H1 (cell line): ENCODE measurements at regions not wholly inside any gene's neighbourhood (a gene's known extent, or its start where the extent isn't known, plus 50 kb on each side); places are given as distances from the start of the nearest gene placed in this dataset.

Experiments
- CTCF ChIA-PET: fragments of 300-600 bp; sonication (Branson Sonifier 250); formaldehyde crosslinking; loops from one replicate; lab custom pipeline; 2021; ENCODE audit not compliant: partially characterized antibody; lab: Charles Lee
- POLR2A ChIA-PET: fragments of 300-600 bp; sonication (Branson Sonifier 250); formaldehyde crosslinking; loops from one replicate; lab custom pipeline; 2021; ENCODE audit warnings: inconsistent platforms; ENCODE audit not compliant: partially characterized antibody; lab: Charles Lee
- DNase-seq, 2 experiments: peaks; one replicate each; pipeline versions ENCODE4 v3.0.0 to v3.0.0-alpha.2; 2010 to 2022; ENCODE audit warnings: low spot score in 2 of 2, low read depth in 1 of 2, mixed read lengths in 1 of 2
- FAIRE-seq: peaks from 2 replicates; lab custom pipeline; 2011; peaks lifted over from hg19 to GRCh38; lab: Jason Lieb, UNC
- H2AFZ ChIP-seq: 2 replicates; pipeline ENCODE4 v1.8.1; 2012; ENCODE audit warnings: low read length, inconsistent platforms
- H2AK5ac ChIP-seq: 2 replicates; pipeline ENCODE4 v1.6.1; 2013; ENCODE audit warnings: low read depth, low read length
- H2BK120ac ChIP-seq: replicated peaks from 2 replicates; pipeline ENCODE3; 2013; ENCODE audit warnings: low read depth, low read length, inconsistent platforms
- H2BK12ac ChIP-seq: 2 replicates; pipeline ENCODE4 v1.6.1; 2013; ENCODE audit warnings: low read depth, low read length
- H2BK15ac ChIP-seq: 2 replicates; pipeline ENCODE4 v1.6.1; 2013; ENCODE audit warnings: low read length
- H2BK20ac ChIP-seq: 2 replicates; pipeline ENCODE4 v1.6.1; 2013; ENCODE audit warnings: low read length
- H2BK5ac ChIP-seq: 2 replicates; pipeline ENCODE4 v1.6.1; 2013; ENCODE audit warnings: low read depth, low read length
- H3K14ac ChIP-seq: 2 replicates; pipeline ENCODE4 v1.6.1; 2013; ENCODE audit warnings: inconsistent platforms; ENCODE audit not compliant: insufficient read length
- H3K18ac ChIP-seq: 2 replicates; pipeline ENCODE4 v1.6.1; 2013; ENCODE audit warnings: low read length; ENCODE audit errors: extremely low read depth
- H3K23ac ChIP-seq: 2 replicates; pipeline ENCODE4 v1.6.1; 2013; ENCODE audit warnings: inconsistent platforms; ENCODE audit not compliant: insufficient read length
- H3K23me2 ChIP-seq: 2 replicates; pipeline ENCODE4 v1.6.1; 2013; ENCODE audit warnings: low read depth, low read length
- H3K27ac ChIP-seq: 2 replicates; pipeline ENCODE4 v1.6.1; 2011; ENCODE audit warnings: low read depth, low read length, inconsistent platforms
- H3K27me3 ChIP-seq, 4 experiments: replicated peaks in 1 of 4; 1 replicate in 1 of 4; 2 replicates in 3 of 4; pipeline versions ENCODE4 v1.6.1 to v1.8.1; 2011 to 2013; ENCODE audit warnings: low read length in 3 of 4, mild to moderate bottlenecking in 3 of 4, inconsistent platforms in 2 of 4, mixed read lengths in 2 of 4, moderate library complexity in 1 of 4; ENCODE audit not compliant: control insufficient read depth in 3 of 4, insufficient read depth in 3 of 4; ENCODE audit errors: extremely low read depth in 1 of 4
- H3K36me3 ChIP-seq, 4 experiments: 2 replicates each; pipeline versions ENCODE4 v1.6.1 to v1.8.1; 2011 to 2013; ENCODE audit warnings: mild to moderate bottlenecking in 4 of 4, low read length in 3 of 4, moderate library complexity in 2 of 4, control low read depth in 1 of 4, inconsistent platforms in 1 of 4; ENCODE audit not compliant: insufficient read depth in 4 of 4, control insufficient read depth in 2 of 4
- H3K4ac ChIP-seq: replicated peaks from 2 replicates; pipeline ENCODE3; 2013; ENCODE audit warnings: low read length, low read depth, mixed read lengths, inconsistent platforms; ENCODE audit not compliant: insufficient read length
- H3K4me1 ChIP-seq, 4 experiments: replicated peaks in 1 of 4; 1 replicate in 1 of 4; 2 replicates in 3 of 4; pipeline versions ENCODE4 v1.6.1 to v1.8.1; 2011 to 2013; ENCODE audit warnings: low read length in 3 of 4, inconsistent platforms in 2 of 4, mixed read lengths in 1 of 4; ENCODE audit not compliant: insufficient read depth in 4 of 4, control insufficient read depth in 3 of 4
- H3K4me2 ChIP-seq, 2 experiments: 2 replicates each; pipeline versions ENCODE4 v1.6.1 to v1.8.1; 2011 to 2013; ENCODE audit warnings: low read depth in 2 of 2, low read length in 2 of 2, control low read depth in 1 of 2, inconsistent platforms in 1 of 2, mild to moderate bottlenecking in 1 of 2; ENCODE audit not compliant: insufficient read depth in 1 of 2
- H3K4me3 ChIP-seq, 4 experiments: fragments of 200-600, 300-600 bp in 1 of 4; sonication (generic), shearing (Covaris generic), sonication (Bioruptor Twin) in 1 of 4; 2 replicates each; pipeline versions ENCODE4 v1.5.1 to v1.8.1; 2011 to 2016; ENCODE audit warnings: low read length in 4 of 4, low read depth in 3 of 4, control low read depth in 2 of 4, inconsistent platforms in 2 of 4, mild to moderate bottlenecking in 2 of 4, mixed read lengths in 1 of 4, moderate library complexity in 1 of 4; ENCODE audit not compliant: insufficient read depth in 2 of 4; ENCODE audit errors: extremely low read depth in 1 of 4
- H3K56ac ChIP-seq: replicated peaks from 2 replicates; pipeline ENCODE3; 2013; ENCODE audit warnings: low read depth, mild to moderate bottlenecking, mixed read lengths, low read length, inconsistent platforms; ENCODE audit not compliant: insufficient read length
- H3K79me1 ChIP-seq: 2 replicates; pipeline ENCODE4 v1.6.1; 2013; ENCODE audit warnings: low read depth, low read length, control low read depth
- H3K79me2 ChIP-seq, 2 experiments: 2 replicates each; pipeline versions ENCODE4 v1.6.1 to v1.8.1; 2012 to 2013; ENCODE audit warnings: low read length in 2 of 2, mild to moderate bottlenecking in 2 of 2, inconsistent platforms in 1 of 2; ENCODE audit not compliant: insufficient read depth in 2 of 2, control insufficient read depth in 1 of 2
- H3K9ac ChIP-seq, 4 experiments: replicated peaks in 1 of 4; 1 replicate in 1 of 4; 2 replicates in 3 of 4; pipeline versions ENCODE4 v1.6.1 to v1.8.1; 2011 to 2013; ENCODE audit warnings: low read depth in 3 of 4, low read length in 3 of 4, control low read depth in 2 of 4, mild to moderate bottlenecking in 2 of 4, moderate library complexity in 2 of 4, inconsistent platforms in 1 of 4; ENCODE audit errors: extremely low read depth in 1 of 4
- H3K9me3 ChIP-seq, 2 experiments: 2 replicates each; pipeline versions ENCODE4 v1.6.1 to v1.8.1; 2012 to 2013; ENCODE audit warnings: mild to moderate bottlenecking in 2 of 2, moderate library complexity in 2 of 2, control low read depth in 1 of 2, inconsistent platforms in 1 of 2, low read depth in 1 of 2, low read length in 1 of 2, mixed read lengths in 1 of 2; ENCODE audit not compliant: insufficient read depth in 2 of 2
- H4K20me1 ChIP-seq, 2 experiments: replicated peaks in 1 of 2; 2 replicates each; pipeline versions ENCODE3 to v1.8.1; 2011 to 2013; ENCODE audit warnings: inconsistent platforms in 2 of 2, low read length in 2 of 2, mild to moderate bottlenecking in 1 of 2; ENCODE audit not compliant: insufficient read depth in 2 of 2, control insufficient read depth in 1 of 2
- H4K5ac ChIP-seq: 2 replicates; pipeline ENCODE4 v1.6.1; 2013; ENCODE audit warnings: low read length, low read depth, mixed read lengths, inconsistent platforms; ENCODE audit not compliant: insufficient read length
- H4K8ac ChIP-seq: 2 replicates; pipeline ENCODE4 v1.8.0; 2013; ENCODE audit warnings: mild to moderate bottlenecking, moderate library complexity, low read length, inconsistent platforms; ENCODE audit not compliant: insufficient read depth; ENCODE audit errors: extremely low read depth
- H4K91ac ChIP-seq: replicated peaks from 2 replicates; pipeline ENCODE3; 2013; ENCODE audit warnings: low read length, mixed read lengths, inconsistent platforms; ENCODE audit not compliant: insufficient read length
- ASH2L ChIP-seq: fragments of 200-600, 300-600 bp; sonication (generic); IDR thresholded peaks from one replicate; pipeline ENCODE4 v1.7.1; 2017; ENCODE audit warnings: low read length
- E2F6 ChIP-seq: IDR thresholded peaks from 2 replicates; pipeline ENCODE4 v1.6.1; 2012; ENCODE audit warnings: inconsistent platforms
- JUND ChIP-seq: IDR thresholded peaks from 2 replicates; pipeline ENCODE4 v1.6.1; 2011; ENCODE audit warnings: mild to moderate bottlenecking, improper control_type of control experiment, low read length
- NRF1 ChIP-seq: IDR thresholded peaks from 2 replicates; pipeline ENCODE4 v1.6.1; 2011; ENCODE audit warnings: mild to moderate bottlenecking, low read depth, low read length, improper control_type of control experiment
- POLR2AphosphoS5 ChIP-seq: IDR thresholded peaks from 2 replicates; pipeline ENCODE4 v1.6.1; 2011; ENCODE audit warnings: low read depth, low read length

- POLR2A ChIA-PET: no interaction called here
- Histone ChIP-seq H3K27ac (no peak overlapping the region), H2BK5ac (no peak overlapping the region), H3K27me3 (no peaks in the 10 kb centered on the region), H4K20me1 (no peaks in the 10 kb centered on the region), H2BK120ac (no peak overlapping the region), H3K4me3 (no peak overlapping the region), H3K79me2 (no peaks in the 10 kb centered on the region), H3K14ac (no peak overlapping the region), H2AFZ (no peak overlapping the region), H3K23ac (no peak overlapping the region), H3K79me1 (no peaks in the 10 kb centered on the region), H2AK5ac (no peak overlapping the region), H3K9me3 (no peaks in the 10 kb centered on the region), H4K5ac (no peak overlapping the region), H3K4me2 (no peak overlapping the region), H4K91ac (no peak overlapping the region), H3K4me1 (no peaks in the 10 kb centered on the region), H3K23me2 (no peaks in the 10 kb centered on the region), H3K56ac (no peak overlapping the region), H2BK20ac (no peak overlapping the region), H3K18ac (no peak overlapping the region), H3K9ac (no peak overlapping the region), H2BK15ac (no peak overlapping the region), H2BK12ac (no peak overlapping the region), H3K4ac (no peak overlapping the region), H4K8ac (no peak overlapping the region), H3K36me3 (no peaks in the 10 kb centered on the region)
- FAIRE-seq: no peak
- CTCF ChIA-PET: no interaction called here
- no peak for DNase-seq
- TF ChIP-seq JUND: no peak
- TF ChIP-seq E2F6: no peak
- TF ChIP-seq ASH2L: no peak
- no peak for TF ChIP-seq NRF1
- TF ChIP-seq POLR2AphosphoS5: no peak
Observed at GRCh38 chrX:20653070-20653469, 386.4 kb upstream of the RPS6KA3 start.
